IPS DF 4.7 (cell line): ENCODE measurements at regions not wholly inside any gene's neighbourhood (a gene's known extent, or its start where the extent isn't known, plus 50 kb on each side); places are given as distances from the start of the nearest gene placed in this dataset.
"Not testable (repeated sequence)": the region's sequence is repeated elsewhere in the genome, so short reads cannot be mapped to it uniquely, and the experiment has no call there.

ENCODE experiments used
- DNase-seq: peaks from one replicate; pipeline ENCODE4 v3.0.0-alpha.2; 2013; ENCODE audit warnings: low spot score; ENCODE audit errors: extremely low read depth

DNA sequence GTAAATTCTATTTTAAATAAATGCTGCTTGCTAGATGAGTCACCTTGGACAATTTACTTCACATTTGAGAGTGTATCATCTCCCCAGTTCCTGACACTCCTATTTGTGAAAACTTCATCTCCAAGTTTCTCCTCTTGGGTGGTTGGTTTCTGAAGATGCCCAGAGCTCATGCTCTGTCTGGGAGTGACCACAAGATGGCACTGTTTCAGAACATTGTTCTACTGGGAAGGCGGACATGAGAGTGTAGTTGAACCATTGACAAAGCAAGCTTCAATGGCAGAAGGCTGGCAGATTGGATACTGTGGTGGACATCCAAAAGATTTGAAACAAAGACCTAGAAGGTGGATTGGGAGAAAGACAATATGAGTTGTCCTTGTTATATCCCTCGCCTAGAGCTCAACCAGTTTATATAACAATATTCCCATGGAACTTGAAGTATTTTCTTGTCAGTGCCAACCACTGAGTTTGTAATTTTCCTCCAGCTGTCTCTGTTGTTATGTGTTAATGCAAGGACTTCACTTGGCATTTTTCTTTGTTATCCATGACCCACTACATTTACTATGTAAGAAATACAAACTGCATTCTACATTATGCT is 234.3 kb upstream of the ANKH start:
- peak; percentile 71 for DNase-seq

DNA sequence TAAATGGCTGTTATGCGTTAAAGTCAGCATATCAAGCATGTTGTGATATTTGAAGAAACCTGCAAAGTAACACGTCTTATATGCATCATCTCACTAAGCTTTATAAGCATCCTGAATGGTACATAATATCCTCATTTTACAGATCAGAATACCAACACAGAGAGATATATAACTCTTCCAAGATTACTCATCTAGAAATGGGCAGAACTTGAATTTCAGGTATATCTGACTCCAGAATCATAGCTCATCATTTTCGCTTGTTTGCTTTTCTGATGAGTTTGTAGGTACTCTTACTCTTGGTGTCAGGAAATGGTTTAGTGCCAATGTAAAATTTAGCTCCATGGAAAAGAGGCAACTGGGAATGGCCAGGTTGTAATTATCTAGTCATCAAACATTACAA is 232.3 kb upstream of the ANKH start:
- no peak for DNase-seq

DNA sequence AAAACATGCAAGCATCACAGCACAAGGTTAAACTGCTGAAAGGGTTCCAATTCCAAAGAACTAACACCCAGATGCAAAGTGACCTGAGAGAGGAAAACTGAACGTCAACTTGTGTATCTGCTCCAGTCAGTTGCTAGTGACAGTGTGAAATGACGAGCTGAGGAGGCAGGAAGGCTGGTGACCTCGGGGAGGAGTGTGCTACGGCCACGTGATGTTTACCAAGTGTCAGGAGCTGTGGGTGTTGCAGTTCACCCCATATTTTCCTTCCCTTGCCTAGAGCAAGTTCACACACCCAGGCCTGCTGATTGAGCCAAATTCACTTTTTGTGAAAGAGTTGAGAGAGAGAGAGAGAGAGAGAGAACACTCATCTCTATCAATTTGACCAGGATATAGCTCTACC is 231.6 kb upstream of the ANKH start:
- DNase-seq, result no peak

- DNase-seq, result no peak
These were observed 226.0 kb upstream of the ANKH start for GRCh38 chr5:15097552-15097951.

GRCh38 chr5:15096686-15097085 is 225.1 kb upstream of the ANKH start:
- not testable (repeated sequence) for DNase-seq

- no peak for DNase-seq
These were observed 221.2 kb upstream of the ANKH start for GRCh38 chr5:15092801-15093200.

- no peak for DNase-seq
These were observed 214.1 kb upstream of the ANKH start for GRCh38 chr5:15085671-15086070.

- no peak for DNase-seq
These were observed 210.5 kb upstream of the ANKH start for GRCh38 chr5:15082096-15082495.

DNA sequence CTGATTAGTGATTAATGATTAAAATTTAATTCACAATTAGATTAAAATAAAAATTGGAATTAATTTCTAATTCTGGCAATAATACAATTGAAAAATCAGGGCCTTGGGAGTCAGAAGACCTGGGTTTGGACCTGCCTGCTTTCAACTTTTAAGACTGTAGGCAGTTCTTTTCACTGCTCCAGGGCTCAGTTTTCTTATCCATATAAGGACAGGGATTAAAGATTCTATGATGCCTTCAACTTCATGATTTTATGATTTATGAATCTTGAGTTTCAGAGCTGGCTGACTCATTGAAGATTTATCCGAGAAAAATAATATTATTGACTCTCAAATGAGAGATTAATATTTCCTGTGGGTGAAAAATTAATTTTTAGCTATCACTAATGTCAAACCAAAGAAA is 208.6 kb upstream of the ANKH start:
- DNase-seq, result no peak

DNA sequence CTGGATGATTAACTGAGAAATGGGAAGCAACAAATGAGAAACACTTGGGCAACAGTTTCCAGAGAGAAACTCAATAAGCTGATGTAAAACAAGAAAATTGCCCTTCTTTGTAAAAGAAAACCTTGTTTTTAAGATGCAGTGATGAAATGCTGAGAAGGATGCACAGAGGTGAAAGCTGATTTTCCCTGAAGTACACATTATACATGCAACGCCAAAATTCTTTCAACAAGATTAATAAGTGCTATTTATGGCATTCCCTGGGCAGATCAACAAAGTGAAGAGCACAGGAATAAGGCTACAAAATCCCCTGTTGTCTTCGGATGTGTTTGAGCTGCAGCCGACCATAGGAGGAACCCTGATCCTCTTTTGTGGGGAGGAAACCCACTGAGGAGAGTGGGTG is 208.0 kb upstream of the ANKH start:
- no peak for DNase-seq

DNA sequence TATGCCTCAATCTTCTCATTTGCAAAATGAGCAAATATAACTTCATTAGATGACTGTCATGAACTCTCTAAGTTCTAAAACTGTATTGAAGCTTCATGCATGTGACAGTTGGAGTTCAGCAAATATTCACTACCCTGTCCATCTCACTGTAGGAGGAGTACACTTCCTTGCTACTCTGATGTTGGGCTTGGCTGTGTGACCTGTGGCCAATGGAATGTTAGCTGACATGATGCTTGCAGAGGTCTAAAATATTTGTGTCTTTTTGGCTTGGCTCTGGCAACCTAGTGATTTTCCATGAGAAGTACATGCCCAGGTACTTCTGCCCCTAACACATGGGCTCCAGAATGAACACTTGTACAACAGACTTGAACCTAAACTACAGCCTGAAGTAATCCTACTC is 203.1 kb upstream of the ANKH start:
- DNase-seq, result no peak

GRCh38 chr5:15073453-15073852 is 201.9 kb upstream of the ANKH start:
- DNase-seq, result no peak

GRCh38 chr5:15070907-15071306 is 199.3 kb upstream of the ANKH start:
- DNase-seq, result no peak

- DNase-seq, result no peak
These were observed 197.9 kb upstream of the ANKH start for GRCh38 chr5:15069407-15069905.

GRCh38 chr5:15065091-15065490 is 193.5 kb upstream of the ANKH start:
- no peak for DNase-seq

- no peak for DNase-seq
These were observed 192.8 kb upstream of the ANKH start for GRCh38 chr5:15064396-15064795.

DNA sequence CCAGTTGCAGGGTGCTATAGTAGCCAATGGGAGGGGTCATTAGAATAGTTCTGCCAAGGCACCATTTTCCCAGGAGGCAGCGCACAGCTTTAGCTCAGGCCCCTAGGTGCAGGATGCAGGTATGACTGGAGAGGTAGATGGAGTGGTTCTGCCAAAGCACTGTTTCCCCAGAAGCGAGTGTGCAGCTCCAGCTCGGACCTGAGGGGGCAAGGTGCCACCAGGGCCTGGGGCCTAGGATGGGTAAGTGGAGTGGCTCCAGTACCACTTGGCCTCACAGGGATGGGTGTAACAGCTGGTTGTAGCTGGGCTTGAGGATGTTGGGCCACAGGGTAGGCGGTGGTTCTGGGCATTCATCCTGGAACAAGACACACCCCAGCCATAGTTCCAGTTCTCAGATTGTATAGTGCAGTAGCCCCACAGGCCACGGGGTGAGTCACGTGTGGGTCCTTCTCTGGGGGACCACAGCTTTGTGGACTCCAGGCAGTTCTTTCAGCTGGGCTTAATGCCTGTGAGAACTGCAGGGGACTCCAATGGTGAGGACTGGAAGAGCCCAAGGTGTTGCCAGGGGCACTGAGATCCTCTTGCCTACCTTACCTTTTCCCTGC is 185.5 kb upstream of the ANKH start:
- DNase-seq, result no peak

GRCh38 chr5:15044521-15044920 is 172.9 kb upstream of the ANKH start:
- DNase-seq, result no peak

DNA sequence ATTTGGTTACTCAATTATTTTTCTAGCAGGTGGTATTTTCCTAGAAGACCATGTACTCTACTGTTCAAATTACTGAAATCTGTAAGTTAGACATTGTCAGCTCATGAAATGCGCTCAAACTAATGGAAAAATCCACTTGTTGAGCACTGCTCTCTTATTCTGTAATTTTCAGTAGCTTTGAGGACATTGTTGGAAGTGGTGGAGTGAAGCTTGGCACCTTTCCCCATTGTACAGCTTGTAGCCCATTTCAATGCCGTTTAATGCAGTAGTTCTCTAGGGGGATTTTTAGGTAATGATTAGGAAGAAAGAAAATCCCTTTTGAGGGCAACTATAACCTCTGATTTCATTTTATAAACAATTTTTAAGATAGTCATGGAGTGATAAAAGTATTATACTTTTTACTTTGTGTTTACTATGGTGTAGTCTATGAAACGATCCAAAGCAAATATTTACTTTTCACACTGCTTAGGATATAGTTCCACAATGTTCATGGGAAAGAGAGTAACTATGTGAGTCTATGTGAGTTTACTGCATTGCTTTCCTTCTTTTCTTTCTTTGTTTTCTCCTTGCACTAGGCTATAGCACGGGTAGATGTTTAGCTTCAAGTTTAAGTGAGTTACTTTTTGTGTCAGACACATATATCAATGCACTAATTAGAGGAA is 165.8 kb upstream of the ANKH start:
- DNase-seq, result no peak

DNA sequence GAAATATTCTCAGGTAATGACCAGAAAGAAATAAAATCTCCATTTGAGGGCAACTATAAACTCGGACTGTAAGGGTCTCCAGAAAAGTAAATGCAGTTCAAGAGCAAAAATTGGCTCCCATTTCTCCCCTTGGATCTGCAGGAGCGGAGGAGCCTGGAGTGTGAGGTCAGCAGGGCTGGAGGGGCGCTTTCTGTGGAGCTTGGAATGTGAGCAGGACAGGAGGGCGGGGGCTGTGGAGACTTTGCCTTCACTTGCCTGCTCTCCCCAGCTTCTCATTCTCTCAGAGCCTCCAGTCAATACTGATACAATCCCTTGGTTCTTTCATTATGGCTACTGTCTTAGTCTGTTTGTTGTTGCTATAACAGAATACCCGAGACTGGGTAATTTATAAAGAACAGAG is 162.8 kb upstream of the ANKH start:
- DNase-seq, result no peak

- no peak for DNase-seq
These were observed 159.6 kb upstream of the ANKH start for GRCh38 chr5:15031180-15031579.

DNA sequence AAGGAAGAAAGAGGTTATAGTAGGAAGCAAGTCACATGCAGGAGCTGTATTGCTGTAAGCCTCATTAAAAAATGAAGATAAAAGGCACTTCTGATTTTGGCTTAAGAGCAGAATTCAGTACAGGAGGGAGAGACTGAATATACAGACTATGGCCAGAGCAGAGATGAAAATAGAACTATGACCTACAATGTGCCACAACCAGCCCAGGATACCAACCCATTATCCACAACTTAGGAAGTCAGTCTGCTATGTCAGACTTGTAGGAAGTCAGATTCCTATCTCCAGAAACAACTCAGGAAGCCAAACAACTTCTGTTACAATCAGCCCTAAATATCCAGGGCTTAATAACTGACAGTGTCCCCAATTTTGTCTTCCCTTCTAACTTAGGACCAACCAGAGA is 156.2 kb upstream of the ANKH start:
- no peak for DNase-seq

DNA sequence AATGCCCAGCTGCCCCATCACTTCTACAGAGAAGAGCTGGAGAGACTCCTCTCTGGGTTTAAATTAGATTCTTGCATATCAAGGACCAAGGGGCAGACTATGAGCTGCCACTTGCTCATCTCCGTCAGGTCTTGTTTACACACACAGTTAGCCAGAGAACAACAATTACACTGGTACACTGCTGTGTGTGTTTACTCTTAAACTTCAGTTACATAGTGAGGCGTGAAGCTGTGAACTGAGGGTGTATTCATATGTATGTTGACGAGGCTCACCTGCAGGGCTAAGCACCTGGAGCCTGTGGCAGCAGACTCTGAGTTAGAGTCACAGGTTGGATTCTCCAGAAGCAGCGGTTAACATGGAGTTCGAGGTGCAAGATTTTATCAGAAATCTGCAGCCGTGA is 155.4 kb upstream of the ANKH start:
- peak; percentile 36 for DNase-seq
